ENCODE measurements at regions not wholly inside any gene's neighbourhood (a gene's known extent, or its start where the extent isn't known, plus 50 kb on each side); places are given as distances from the start of the nearest gene placed in this dataset.

DNA sequence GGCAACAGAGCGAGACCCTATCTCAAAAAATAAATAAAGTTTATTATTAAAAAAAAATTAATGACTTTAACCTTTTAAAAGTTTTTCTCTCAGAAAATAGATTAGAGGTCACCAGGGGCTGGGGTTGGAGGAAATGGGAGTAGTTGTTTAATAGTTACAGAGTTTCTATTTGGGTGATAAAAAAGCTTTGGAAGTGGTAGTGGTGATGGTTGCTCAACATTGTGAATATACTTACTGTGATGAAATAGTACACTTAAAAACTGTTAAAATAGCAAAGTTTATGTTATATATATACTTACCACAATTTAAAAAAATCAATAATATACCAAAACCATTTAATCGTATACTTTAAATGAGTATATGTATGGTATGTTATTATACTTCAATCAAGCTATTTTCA, 59.6 kb downstream of the ARL6IP4 start:
- no peak overlapping the region for H3K4me3 ChIP-seq (ENCODE audit: low read length)
- no peak for DNase-seq
- no peak for ATAC-seq
- no peaks in the 10 kb centered on the region for H3K9me3 ChIP-seq (ENCODE audit: low read length)
- no peaks in the 10 kb centered on the region for H3K79me2 ChIP-seq (ENCODE audit: low read length)
- peaks cover 11% of the 10 kb centered on the region for H3K4me1 ChIP-seq (ENCODE audit: insufficient read depth, low read length)
- H3K27ac ChIP-seq (ENCODE audit: low read length) = no peak overlapping the region
- no TSS peak for BruUV-seq (replicated peaks)
- no peak overlapping the region for H3K4me2 ChIP-seq (ENCODE audit: low read length)
- no peaks in the 10 kb centered on the region for H3K27me3 ChIP-seq (ENCODE audit: low read length)
- H2AFZ ChIP-seq (ENCODE audit: low read length) = no peak overlapping the region
- POLR2A ChIA-PET (ENCODE audit: unreplicated experiment) = no interaction called here
- no peaks in the 10 kb centered on the region for H3K9me2 ChIP-seq (replicated peaks; ENCODE audit: low read length)
- CTCF ChIA-PET = no interaction called here
- TF ChIP-seq EZH2phosphoT487 (IDR thresholded peaks at IDR 0.05; ENCODE audit: borderline replicate concordance, low read length) = no peak
- no peak for TF ChIP-seq EZH2 (IDR thresholded peaks at IDR 0.05; ENCODE audit: low read length, unreplicated experiment)
- TF ChIP-seq, protein P1, sequence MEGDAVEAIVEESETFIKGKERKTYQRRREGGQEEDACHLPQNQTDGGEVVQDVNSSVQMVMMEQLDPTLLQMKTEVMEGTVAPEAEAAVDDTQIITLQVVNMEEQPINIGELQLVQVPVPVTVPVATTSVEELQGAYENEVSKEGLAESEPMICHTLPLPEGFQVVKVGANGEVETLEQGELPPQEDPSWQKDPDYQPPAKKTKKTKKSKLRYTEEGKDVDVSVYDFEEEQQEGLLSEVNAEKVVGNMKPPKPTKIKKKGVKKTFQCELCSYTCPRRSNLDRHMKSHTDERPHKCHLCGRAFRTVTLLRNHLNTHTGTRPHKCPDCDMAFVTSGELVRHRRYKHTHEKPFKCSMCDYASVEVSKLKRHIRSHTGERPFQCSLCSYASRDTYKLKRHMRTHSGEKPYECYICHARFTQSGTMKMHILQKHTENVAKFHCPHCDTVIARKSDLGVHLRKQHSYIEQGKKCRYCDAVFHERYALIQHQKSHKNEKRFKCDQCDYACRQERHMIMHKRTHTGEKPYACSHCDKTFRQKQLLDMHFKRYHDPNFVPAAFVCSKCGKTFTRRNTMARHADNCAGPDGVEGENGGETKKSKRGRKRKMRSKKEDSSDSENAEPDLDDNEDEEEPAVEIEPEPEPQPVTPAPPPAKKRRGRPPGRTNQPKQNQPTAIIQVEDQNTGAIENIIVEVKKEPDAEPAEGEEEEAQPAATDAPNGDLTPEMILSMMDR (conservative IDR thresholded peaks at IDR 0.05; ENCODE audit: low read depth, low read length) = no peak
- H3F3A ChIP-seq (ENCODE audit: low read length, unreplicated experiment) = no peaks in the 10 kb centered on the region
- no peaks in the 10 kb centered on the region for H3K36me3 ChIP-seq (ENCODE audit: low read depth, low read length)
- intact Hi-C loops (cut with micrococcal nuclease) = no loop called here
- no peak overlapping the region for H3K9ac ChIP-seq (ENCODE audit: low read length)
- H4K20me1 ChIP-seq (ENCODE audit: low read length) = no peaks in the 10 kb centered on the region

DNA sequence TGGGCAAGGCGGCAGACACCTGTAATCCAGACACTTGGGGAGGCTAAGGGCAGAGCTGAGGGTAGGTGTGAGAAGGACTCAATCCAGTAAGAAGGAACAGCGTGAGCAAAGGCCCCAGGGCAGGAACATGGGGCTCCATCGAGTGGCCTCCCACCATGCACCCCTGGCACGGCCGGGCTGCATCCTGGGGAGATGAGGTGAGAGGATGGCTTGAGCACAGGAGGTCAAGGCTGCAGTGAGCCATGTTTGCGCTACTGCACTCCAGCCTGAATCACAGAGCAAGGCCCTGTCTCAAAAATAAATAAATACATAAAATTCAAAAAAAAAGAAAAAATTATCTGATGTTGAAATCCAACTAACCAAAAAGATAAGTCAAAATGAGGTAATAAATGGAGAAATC, 58.5 kb downstream of the ARL6IP4 start:
- ChIA-PET POLR2A (ENCODE audit: unreplicated experiment) (no interaction called here), CTCF (no interaction called here)
- no peak for ATAC-seq
- peaks cover 21% of the 10 kb centered on the region for H3K4me1 ChIP-seq (ENCODE audit: insufficient read depth, low read length)
- DNase-seq = no peak
- no peak overlapping the region for H2AFZ ChIP-seq (ENCODE audit: low read length)
- H3K4me3 ChIP-seq (ENCODE audit: low read length) = no peak overlapping the region
- H4K20me1 ChIP-seq (ENCODE audit: low read length) = no peaks in the 10 kb centered on the region
- H3K36me3 ChIP-seq (ENCODE audit: low read depth, low read length) = no peaks in the 10 kb centered on the region
- no peaks in the 10 kb centered on the region for H3F3A ChIP-seq (ENCODE audit: low read length, unreplicated experiment)
- H3K9me2 ChIP-seq (replicated peaks; ENCODE audit: low read length) = no peaks in the 10 kb centered on the region
- intact Hi-C loops (cut with micrococcal nuclease) = no loop called here
- H3K9ac ChIP-seq (ENCODE audit: low read length) = no peak overlapping the region
- no peaks in the 10 kb centered on the region for H3K79me2 ChIP-seq (ENCODE audit: low read length)
- BruUV-seq (replicated peaks) = no TSS peak
- TF ChIP-seq, protein P1 (conservative IDR thresholded peaks at IDR 0.05; ENCODE audit: low read depth, low read length) = no peak
- TF ChIP-seq EZH2 (IDR thresholded peaks at IDR 0.05; ENCODE audit: low read length, unreplicated experiment) (no peak), EZH2phosphoT487 (IDR thresholded peaks at IDR 0.05; ENCODE audit: borderline replicate concordance, low read length) (no peak)
- no peak overlapping the region for H3K4me2 ChIP-seq (ENCODE audit: low read length)
- H3K27me3 ChIP-seq (ENCODE audit: low read length) = no peaks in the 10 kb centered on the region
- H3K9me3 ChIP-seq (ENCODE audit: low read length) = no peaks in the 10 kb centered on the region
- H3K27ac ChIP-seq (ENCODE audit: low read length) = no peak overlapping the region

DNA sequence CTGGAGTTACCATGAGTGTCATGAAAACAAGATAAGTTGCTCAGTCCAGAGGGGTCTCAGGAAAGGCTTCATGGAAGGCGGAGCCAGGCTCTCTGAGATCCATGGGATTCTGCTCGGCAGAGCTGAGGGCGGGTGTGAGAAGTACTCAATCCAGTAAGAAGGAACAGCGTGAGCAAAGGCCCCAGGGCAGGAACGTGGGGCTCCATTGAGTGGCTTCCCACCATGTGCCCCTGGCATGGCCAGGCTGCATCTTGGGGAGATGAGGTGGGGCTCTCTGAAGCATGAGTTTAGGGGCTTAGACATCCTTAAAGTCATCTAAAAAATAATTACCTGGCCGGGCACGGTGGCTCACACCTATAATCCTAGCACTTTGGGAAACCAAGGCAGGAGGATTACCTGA, 58.0 kb downstream of the ARL6IP4 start:
- no peak overlapping the region for H3K27ac ChIP-seq (ENCODE audit: low read length)
- no peak overlapping the region for H3K4me2 ChIP-seq (ENCODE audit: low read length)
- no peak overlapping the region for H3K9ac ChIP-seq (ENCODE audit: low read length)
- H4K20me1 ChIP-seq (ENCODE audit: low read length) = no peaks in the 10 kb centered on the region
- H3K9me3 ChIP-seq (ENCODE audit: low read length) = no peaks in the 10 kb centered on the region
- no peaks in the 10 kb centered on the region for H3K9me2 ChIP-seq (replicated peaks; ENCODE audit: low read length)
- ATAC-seq = no peak
- ChIA-PET CTCF (no interaction called here), POLR2A (ENCODE audit: unreplicated experiment) (no interaction called here)
- DNase-seq = no peak
- no peak overlapping the region for H2AFZ ChIP-seq (ENCODE audit: low read length)
- H3K79me2 ChIP-seq (ENCODE audit: low read length) = no peaks in the 10 kb centered on the region
- no TSS peak for BruUV-seq (replicated peaks)
- H3K36me3 ChIP-seq (ENCODE audit: low read depth, low read length) = no peaks in the 10 kb centered on the region
- no peaks in the 10 kb centered on the region for H3K27me3 ChIP-seq (ENCODE audit: low read length)
- peaks cover 21% of the 10 kb centered on the region for H3K4me1 ChIP-seq (ENCODE audit: insufficient read depth, low read length)
- H3F3A ChIP-seq (ENCODE audit: low read length, unreplicated experiment) = no peaks in the 10 kb centered on the region
- no peak overlapping the region for H3K4me3 ChIP-seq (ENCODE audit: low read length)
- intact Hi-C loops (cut with micrococcal nuclease) = no loop called here
- TF ChIP-seq EZH2 (IDR thresholded peaks at IDR 0.05; ENCODE audit: low read length, unreplicated experiment) = no peak
- no peak for TF ChIP-seq EZH2phosphoT487 (IDR thresholded peaks at IDR 0.05; ENCODE audit: borderline replicate concordance, low read length)
- TF ChIP-seq, protein P1 (conservative IDR thresholded peaks at IDR 0.05; ENCODE audit: low read depth, low read length) = no peak

All from PC-3 (cell line).